LoVo (cell line): ENCODE measurements at regions not wholly inside any gene's neighbourhood (a gene's known extent, or its start where the extent isn't known, plus 50 kb on each side); places are given as distances from the start of the nearest gene placed in this dataset.

Source experiments
- DNase-seq: peaks from one replicate; pipeline ENCODE4 v3.0.0-alpha.2; 2016; ENCODE audit warnings: low spot score

DNA sequence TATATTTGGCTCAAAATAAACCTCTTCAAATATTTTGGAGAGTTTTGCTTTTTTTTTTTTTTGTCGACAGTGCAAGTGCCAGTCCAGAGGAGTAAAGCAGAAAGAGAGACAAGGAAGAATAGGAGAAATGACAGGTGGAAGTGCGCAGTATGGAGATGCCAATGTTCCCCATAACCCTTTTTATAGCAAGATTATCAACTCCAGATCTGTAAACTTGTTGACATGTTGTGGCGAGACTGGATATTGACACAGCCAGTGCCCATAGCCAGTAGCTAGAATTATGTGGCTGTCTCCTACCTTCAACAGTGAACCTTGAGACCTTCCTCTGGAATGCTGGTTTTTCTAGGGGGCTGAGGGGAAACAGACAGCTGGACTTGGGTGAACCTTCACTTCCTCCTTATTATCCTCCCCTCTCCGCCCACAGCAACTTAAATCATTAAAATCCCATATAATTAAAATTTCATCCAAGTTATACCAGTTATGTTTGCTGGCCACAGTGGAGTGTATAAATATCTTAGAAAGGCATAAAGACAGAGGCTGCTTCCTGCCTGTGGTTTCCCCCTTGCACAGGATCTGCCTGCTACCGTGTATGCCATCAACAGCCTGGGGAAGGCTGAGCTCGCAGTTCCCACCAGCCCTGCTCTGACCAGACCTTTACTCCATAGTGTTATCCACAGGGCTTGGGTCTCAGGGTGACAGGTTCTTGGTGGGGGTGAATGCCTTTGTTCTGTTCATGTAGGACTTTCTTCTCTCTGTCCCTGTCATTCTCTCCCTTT lies 112.3 kb upstream of the ANKH start:
- no peak for DNase-seq

DNA sequence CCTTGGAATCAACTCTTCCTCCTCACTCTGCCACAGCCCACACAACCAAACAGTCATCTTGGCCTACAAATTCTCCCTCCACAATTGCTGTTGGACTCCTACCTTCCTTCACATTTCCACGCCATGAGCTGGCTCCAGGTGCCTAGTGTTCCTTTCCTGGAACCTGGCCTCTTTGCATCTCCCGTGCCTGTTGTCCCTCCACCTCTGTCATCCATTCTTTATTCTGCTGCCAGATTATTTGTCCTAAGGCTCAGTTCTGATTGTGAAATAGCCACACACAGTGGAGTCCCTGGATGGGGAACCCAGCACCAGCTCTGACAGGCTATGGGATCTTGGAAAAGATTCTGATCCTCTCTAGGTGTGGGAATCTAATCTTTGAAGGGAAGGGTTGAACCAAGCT lies 109.1 kb upstream of the ANKH start:
- no peak for DNase-seq

DNA sequence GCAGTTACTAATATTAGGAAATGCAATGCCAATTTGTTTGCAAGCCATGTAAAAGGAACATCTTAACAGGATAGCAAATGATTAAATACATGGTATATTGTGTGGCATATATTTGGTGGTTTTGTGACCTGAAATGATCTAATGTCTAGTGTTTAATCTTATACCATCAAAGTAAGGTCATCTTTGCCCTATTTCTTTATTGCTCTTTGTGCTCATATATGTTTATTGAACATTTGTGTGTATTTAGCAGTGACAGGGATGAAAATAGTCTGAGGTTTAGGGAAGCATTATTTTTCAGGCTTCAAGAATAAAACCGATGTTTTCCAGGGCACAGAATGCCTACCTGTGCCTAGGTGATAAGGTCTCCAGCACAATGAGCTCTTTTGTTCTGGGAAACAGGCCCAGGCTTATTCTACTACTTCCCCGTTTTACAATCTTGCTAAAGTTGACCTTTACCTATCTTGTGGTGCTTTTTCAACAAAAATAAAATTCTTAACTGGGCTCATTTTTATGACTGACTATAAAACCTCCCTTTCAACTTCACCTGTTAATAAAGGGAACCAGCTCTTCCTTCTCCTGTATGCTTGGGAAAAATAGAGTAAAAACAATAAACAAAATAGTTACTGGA lies 105.6 kb upstream of the ANKH start:
- peak; percentile 89 for DNase-seq

DNA sequence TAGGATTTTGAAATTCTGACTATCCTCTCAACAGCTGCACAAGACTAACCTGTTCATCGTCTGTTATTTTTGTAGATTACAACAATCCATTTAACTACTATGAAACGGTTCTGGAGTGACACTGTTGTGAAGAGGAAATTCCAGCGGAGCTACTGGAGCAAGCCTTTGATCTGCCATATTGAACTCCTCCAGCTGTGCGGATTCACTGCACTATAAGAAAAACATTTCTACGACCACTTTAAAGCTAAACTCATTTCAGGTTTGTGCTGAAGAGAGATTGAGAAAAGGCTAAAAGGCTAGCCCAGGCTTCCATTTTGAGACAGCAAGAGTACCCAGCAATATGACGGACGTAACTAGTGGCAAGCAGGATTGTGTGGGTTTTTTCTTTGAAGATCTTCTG lies 104.9 kb upstream of the ANKH start:
- DNase-seq: no peak

DNA sequence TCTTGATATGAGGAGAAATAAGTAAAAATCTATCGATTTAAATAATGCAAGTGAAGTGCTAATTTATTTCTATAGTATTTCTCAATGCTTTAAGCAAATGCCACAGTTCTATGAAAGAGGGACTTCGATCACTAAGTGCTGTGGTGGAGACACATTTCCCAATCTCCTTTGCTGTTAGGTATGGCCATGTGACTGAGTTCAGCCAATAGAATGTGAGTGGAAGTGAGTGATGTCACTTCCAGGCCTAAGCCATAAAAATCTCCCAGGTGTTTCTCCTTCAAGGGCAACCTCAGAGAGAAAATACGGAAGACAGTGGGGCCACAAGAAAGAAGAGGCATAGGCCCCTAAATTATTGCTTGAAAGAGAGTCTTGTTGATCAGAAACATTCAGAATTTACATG lies 100.3 kb upstream of the ANKH start:
- no peak for DNase-seq

DNA sequence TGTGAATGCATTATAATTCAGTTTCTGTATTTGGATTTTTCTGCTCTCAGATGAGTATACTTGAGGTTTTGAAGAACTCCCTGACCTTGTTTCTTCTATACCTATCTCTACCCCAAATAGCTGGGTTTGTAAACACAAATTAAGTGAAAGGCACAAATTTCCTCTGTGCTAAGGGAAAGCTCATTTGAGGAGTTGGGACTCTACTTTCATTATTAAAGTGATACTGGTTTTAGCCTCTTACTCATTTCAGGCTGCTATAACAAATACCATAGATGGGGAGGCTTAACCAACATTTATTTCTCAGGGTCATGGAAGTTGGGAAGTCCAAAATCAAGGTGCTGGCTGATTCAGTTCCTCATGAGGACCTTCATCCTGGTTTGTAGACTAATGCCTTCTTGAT lies 97.2 kb upstream of the ANKH start:
- no peak for DNase-seq

DNA sequence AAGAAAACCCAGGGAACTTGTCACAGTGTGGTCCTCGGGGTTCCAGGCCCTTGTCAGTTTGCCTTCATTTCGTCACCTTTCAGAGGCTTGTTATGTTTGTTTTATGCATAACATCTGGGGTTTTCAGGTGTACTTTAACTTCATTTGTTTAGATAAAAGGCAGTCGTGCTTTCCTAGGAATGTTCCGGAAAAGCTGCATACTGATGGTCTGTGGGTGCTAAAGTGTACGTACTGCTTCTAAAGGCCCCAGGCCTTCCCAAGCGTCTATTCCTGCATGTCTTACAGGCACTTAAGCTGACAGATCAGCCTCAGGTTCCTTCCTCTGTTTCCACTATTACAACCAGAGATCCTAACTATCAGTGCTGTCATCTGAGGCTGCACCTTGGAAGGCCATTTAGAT lies 95.6 kb upstream of the ANKH start:
- no peak for DNase-seq

DNA sequence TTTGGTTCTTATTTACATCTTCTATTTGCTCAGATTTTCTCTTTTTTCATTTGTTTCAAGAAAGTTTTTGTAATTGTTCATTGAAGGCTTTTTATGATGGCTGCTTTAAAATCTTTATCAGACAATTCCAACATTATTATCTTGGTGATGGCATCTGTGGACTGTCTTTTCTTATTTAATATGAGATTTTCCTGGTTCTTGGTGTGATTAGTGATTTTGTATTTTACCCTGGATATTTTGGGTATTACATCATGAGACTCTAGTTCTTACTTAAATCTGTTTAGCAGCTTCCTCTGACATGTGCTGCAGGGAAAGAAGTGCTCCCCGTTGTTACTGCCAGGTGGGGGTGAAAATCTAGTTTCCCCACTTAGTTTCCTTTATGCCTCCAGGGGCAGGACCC lies 94.2 kb upstream of the ANKH start:
- DNase-seq: no peak

DNA sequence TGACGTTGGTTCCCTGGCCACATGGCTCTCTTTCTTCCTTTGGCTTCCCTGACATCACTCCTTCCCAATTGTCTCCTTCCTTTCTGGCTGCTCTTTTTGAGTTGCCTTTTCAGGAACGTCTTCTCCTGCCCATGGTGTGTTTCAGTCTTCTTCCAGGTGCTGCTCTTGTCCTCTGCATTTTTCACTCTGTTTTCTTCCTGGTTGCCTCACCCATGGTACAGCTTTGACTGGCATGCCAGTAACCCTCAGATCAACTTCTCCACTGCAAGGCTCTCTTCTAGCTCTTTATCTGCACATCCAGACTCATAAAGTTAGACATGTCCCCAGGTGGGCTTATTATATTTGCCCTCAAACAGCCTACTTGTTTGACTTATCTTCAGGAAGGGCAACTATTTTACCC lies 91.0 kb upstream of the ANKH start:
- DNase-seq: no peak

DNA sequence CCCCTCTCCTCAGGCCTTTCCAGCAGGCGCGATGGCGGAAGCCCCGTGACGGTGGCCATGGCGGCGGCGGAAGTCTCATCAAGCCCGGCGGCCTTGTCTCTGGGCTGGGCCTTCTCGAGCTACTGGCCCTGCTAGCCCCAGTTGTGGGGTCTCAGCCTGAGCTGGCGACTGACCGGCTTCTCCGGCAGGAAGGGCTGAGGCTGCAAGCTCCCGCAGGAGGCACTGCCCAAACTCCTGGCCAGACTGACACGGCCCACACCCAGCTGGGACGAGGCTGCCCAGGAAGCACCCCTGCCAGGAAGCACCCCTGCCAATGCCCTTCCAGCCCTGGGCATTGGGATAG lies 88.5 kb upstream of the ANKH start:
- DNase-seq: no peak

DNA sequence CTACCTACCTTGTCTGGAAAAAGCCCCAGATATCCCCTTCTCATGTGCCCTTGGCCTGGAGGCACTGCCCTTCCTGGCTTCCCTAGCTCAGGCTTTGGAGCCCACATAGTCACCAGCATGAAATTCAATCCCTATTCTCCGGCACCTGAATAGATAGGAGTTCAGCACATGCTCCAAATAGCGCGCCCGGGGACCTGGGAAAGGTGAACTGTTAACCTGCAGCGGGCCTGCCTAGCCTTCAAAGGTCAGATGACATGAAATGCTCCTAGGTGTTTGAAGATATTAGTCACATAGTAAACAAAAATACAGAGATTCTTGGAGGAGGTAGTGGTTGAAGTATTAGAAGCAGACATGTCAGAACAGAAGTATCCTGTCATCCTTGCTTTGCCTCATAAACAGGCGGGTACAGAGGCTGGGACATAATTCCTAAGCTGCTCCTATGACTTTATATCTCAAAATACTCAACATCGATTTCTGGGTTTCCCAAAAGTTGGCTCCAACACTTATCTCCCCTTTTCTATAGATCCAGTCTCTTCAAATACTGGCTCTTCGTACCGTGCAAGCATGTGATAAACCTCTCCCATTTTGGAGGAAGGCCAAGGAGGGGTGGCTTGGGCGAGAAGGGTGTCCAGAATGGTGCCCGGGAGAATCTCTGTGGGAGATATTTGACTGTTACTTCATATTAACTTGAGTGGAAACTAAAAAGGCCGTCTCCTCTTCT lies 88.0 kb upstream of the ANKH start:
- peak; percentile 68 for DNase-seq

DNA sequence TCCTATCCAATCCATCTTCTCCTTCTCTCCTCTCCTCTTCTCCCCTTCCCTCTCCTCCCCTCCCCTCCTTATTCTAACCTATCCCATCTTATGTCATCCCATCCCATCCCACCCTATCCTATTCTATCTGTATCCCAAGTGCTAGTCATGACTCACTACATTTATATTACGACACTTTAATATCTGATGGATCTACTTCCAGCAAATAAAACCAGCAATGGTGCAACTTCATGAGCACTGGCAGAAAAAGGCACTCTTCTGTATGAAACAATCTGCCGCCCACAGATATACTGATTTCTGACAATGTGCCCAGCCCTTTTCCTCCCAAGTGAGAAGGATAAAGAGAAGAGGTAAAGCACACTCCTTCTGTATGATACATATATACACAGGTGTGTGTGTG lies 86.6 kb upstream of the ANKH start:
- DNase-seq: no peak

DNA sequence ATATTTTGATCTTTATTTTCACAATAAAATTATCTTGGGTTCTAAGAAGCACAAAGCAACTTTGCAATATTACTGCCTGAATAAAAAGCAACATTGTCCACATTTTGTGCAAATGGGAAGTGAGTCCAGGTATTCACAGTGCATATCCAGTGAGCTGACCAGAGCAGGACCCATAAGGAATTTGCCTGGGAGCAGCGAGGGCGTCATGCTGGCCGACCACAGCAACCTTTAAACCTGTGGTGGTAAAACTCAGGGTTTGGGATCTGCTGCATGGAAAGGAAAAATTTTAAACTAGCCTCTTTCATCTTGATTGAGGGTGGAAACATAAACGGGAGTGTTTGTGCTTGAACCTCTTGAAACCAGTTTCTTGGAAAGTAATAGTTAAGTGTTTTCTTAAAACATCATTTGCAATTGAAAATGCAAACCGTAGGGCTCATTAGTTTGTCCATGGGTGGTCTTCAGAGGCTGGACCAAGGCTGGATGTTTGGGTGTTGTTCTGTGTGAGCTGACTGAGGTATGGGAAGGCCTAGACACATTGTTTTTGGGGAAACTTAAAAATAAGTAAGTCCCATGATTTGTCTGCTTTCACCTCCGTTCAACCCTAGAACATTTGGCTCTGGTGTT lies 85.0 kb upstream of the ANKH start:
- no peak for DNase-seq

DNA sequence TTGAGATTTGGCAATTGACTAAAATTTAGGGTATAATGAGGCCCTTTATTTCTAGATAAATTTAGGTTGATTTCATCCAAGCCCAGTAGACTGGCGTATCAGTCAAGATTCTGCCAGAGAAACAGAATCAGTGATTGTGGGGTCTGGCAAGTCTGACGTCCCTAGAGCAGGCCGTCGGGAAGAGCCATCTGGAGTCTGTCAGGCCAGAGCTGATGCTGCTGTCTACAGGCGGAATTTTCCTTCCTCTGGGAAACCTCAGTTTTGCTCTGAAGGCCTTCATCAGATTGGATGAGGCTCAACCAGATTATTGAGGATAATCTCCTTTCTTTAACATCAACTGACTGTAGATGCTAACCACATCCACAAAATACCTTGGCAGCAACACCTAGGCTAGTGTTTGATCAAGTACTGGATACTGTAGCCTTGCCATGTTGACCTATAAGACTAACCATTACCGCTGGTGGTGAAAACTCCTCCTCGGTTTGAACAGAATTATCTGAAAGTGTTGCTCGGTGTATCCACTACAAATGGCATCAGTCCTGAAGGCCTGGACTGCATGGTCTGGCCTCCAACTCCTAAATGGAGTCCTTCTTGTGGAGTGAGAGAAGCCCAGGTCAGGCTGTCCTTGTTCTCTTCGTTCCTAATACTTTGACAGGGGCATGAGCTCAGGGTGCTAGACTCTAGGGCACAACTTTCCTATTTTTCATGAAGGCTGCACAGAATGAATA lies 83.2 kb upstream of the ANKH start:
- DNase-seq: no peak

DNA sequence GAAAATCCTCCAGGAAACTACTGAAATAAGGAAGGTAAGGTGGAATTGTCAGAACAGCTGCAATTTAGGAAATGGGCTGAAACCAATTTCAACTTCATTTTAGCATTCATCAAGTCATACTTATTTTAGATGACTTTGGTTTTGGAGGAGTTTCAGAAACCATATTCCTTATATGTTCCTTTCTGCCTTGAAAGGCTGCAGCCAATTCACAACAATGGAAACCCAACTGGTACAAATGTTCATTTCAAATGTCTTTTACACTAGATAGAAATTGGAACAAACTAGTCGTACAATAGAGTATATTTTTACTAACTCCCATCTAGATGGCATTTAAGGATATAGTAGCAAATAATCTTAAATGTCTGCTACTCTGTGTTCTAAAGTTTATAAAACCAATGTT lies 82.6 kb upstream of the ANKH start:
- DNase-seq: no peak

DNA sequence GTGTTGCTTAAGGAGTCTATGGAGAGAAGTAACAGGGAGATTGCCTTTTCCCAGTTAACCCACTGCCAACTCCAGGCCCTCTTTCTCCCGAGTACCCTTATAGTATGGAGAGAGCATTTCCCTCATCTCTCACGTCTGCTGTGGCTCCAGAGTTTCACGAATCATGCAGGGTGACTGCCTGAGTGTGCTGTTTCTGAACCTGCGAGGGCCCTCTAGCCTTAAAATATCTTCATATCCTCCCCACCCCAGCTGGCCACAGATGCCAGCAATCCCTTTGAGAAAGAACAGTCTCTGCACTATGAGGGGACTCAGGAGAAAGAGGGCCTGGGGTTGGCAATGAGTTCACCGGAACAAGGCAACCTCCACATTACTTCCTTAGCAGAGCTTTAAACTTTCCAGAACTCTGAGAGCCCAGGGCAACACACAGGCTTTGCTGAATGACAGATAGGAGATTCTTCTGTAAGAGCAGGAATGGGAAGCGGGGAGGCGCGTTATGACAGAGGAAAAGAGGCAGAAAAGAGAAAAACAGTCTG lies 81.6 kb upstream of the ANKH start:
- DNase-seq: no peak

DNA sequence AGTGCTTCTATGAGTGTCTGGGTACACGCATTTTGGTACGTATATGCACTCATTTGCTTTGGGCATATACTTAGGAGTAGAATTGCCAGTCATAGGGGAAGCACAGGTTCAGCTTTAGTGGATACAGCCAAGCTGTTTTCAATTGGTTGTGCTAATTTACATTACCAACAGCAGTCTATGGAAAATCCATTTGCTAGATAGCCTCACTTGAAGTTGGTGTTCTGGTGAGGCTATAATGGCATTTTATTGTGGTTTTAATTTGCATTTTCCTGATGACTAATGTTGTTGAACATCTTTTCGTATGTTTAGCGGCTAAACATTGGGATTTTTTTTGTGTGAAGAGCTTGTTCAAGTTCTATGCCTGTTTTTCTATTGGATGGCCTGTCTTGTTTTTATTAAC lies 76.8 kb upstream of the ANKH start:
- DNase-seq: no peak

DNA sequence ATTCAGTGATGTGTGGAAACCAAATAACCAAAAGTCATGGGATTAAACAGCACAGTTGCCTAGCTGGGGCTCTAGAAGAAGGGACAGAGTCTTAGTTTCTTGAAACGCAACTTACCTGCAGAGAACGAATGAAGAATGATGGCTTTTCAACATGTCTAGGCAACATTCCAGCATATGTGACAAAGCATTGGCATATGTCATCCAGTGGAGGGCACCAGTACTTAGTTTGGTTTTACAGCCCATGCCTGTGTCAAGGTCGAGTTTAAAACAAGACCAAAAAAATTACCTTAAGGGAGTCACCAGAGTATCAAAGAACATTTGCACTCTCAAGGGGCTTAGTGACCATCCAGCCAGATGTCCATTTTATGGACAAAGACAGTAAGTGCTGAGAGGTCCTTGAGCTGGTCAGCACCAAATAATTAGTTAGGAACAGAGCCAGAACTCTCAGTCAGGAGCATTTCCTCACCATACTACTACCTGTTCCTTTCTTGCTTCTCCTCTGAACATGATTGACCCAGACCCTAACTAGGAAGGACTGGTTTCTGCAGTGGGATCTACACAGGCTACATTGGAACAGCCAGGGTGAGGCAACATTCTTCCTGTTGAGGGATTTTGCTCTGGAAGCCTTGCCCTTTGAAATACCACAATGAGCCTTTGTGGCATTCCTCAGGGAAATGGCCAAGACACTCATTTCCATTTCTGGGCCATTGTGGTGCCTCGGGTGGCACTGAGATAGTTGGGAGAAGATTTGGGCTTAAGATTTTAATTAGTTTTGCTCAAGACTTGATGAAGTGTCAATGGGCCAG lies 75.4 kb upstream of the ANKH start:
- DNase-seq: peak; percentile 80

DNA sequence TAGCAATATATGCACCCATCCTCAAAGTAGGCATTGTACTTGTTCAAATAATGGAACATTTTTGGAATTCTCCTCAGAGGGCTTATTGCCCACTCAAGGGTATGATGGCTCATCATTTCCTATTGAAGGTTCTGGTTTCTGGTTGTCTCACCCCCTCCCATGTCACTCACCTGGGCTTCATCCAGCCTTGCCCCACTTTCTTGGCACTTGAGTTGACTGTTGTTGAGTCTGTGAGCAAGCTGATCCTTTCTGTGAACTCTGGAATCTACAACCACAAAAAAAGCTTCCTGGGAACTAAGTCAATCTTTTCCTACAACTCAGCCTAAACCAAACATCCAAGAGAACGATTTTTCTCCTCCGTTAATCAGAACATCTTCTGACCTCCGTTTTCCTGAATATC lies 73.9 kb upstream of the ANKH start:
- no peak for DNase-seq

DNA sequence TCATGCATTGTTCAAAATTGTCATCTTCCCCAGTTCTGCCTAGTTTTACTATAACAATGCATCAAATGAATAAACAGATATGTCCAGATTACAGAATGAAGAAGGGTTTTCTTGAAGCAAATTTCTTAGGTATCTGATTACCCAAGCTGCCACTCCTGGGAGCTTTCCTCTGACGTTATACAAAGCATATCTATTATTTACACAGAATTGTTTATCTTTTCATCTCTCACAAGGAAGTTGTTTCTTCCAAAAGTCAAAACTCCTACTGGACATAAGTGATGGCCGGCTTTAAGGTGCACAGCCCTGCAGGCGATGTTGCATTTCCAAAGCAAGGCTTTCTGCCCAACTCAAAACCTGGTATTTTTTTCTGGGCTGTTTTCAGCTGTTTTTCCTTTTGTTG lies 73.4 kb upstream of the ANKH start:
- no peak for DNase-seq

DNA sequence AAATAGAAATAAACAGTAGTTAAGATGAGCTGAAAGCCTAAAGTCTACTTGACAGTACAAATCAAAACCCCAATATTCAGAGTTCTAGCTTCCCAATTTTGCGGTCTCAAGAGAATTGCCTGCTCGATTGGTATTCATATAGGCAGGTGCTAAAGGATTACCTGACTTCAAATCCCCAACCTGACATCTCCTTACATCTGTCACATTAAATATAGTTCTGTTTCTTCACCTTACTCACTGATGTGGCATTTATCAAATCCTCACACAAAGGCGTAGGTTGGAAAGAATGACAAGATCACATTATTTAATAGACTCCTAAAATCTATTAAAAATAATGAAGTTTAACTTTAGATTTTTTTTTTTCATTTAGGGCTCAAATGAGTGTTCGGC lies 72.8 kb upstream of the ANKH start:
- no peak for DNase-seq
